ENCODE measurements at regions not wholly inside any gene's neighbourhood (a gene's known extent, or its start where the extent isn't known, plus 50 kb on each side); places are given as distances from the start of the nearest gene placed in this dataset.

GRCh38 chr20:43804781-43805180, 78.0 kb upstream of the GTSF1L start:
- H3K27me3 Mint-ChIP-seq, result no peaks in the 10 kb centered on the region
- H3K4me3 Mint-ChIP-seq, result no peak overlapping the region
- peaks cover 7% of the 10 kb centered on the region for H3K36me3 Mint-ChIP-seq (ENCODE audit: low read depth)
- CTCF ChIA-PET, result no interaction called here
- H3K36me3 ChIP-seq (ENCODE audit: insufficient read depth, low read length), result no peaks in the 10 kb centered on the region
- H3K27me3 ChIP-seq (ENCODE audit: control insufficient read depth in 1 of 2, insufficient read depth in 2 of 2, low read length in 2 of 2), result no peaks in the 10 kb centered on the region
- intact Hi-C loops (cut with DNase I, micrococcal nuclease), result no loop called here
- no peaks in the 10 kb centered on the region for H3K4me1 ChIP-seq (ENCODE audit: insufficient read depth, low read length)
- DNase-seq (no peak), ATAC-seq (ENCODE audit: poor library complexity) (no peak)
- H3K4me1 Mint-ChIP-seq (ENCODE audit: low read depth), result peaks cover 5% of the 10 kb centered on the region
- no peak overlapping the region for H3K27ac ChIP-seq (ENCODE audit: low read depth in 1 of 2, low read length in 2 of 2)
- peaks cover 14% of the 10 kb centered on the region for H3K9me3 Mint-ChIP-seq
- no peak overlapping the region for H3K27ac Mint-ChIP-seq
- no peak overlapping the region for H3K4me3 ChIP-seq (ENCODE audit: low read length)
- TF ChIP-seq CTCF (IDR thresholded peaks at IDR 0.05), result no peak
- POLR2A ChIA-PET, result no interaction called here
- H3K9me3 ChIP-seq (ENCODE audit: control insufficient read depth in 1 of 2, insufficient read depth in 1 of 2, low read length in 2 of 2), result peaks cover 13 to 18% of the 10 kb centered on the region in 2 experiments

- no peak overlapping the region for H3K27ac ChIP-seq (ENCODE audit: low read depth in 1 of 2, low read length in 2 of 2)
- H3K36me3 Mint-ChIP-seq (ENCODE audit: low read depth), result peaks cover 4% of the 10 kb centered on the region
- peaks cover 9% of the 10 kb centered on the region for H3K9me3 Mint-ChIP-seq
- intact Hi-C loops (cut with DNase I, micrococcal nuclease), result no loop called here
- H3K4me1 ChIP-seq (ENCODE audit: insufficient read depth, low read length), result peaks cover 6% of the 10 kb centered on the region
- ChIA-PET CTCF (no interaction called here), POLR2A (no interaction called here)
- no peaks in the 10 kb centered on the region for H3K27me3 Mint-ChIP-seq
- ATAC-seq (ENCODE audit: poor library complexity) (no peak), DNase-seq (no peak)
- peaks cover 6 to 7% of the 10 kb centered on the region in 2 experiments for H3K9me3 ChIP-seq (ENCODE audit: control insufficient read depth in 1 of 2, insufficient read depth in 1 of 2, low read length in 2 of 2)
- H3K27me3 ChIP-seq (ENCODE audit: control insufficient read depth in 1 of 2, insufficient read depth in 2 of 2, low read length in 2 of 2), result no peaks in the 10 kb centered on the region
- no peak for TF ChIP-seq CTCF (IDR thresholded peaks at IDR 0.05)
- H3K36me3 ChIP-seq (ENCODE audit: insufficient read depth, low read length), result no peaks in the 10 kb centered on the region
- H3K27ac Mint-ChIP-seq, result no peak overlapping the region
- no peak overlapping the region for H3K4me3 Mint-ChIP-seq
- no peak overlapping the region for H3K4me3 ChIP-seq (ENCODE audit: low read length)
- H3K4me1 Mint-ChIP-seq (ENCODE audit: low read depth), result peaks cover 20% of the 10 kb centered on the region
Observed at GRCh38 chr20:43803276-43803675, 76.5 kb upstream of the GTSF1L start.

GRCh38 chr20:43800186-43800585, 73.4 kb upstream of the GTSF1L start:
- Histone ChIP-seq H3K27ac (ENCODE audit: low read depth in 1 of 2, low read length in 2 of 2) (no peak overlapping the region), H3K4me3 (ENCODE audit: low read length) (no peak overlapping the region), H3K36me3 (ENCODE audit: insufficient read depth, low read length) (no peaks in the 10 kb centered on the region), H3K9me3 (ENCODE audit: control insufficient read depth in 1 of 2, insufficient read depth in 1 of 2, low read length in 2 of 2) (peaks cover 5% of the 10 kb centered on the region in 2 experiments), H3K4me1 (ENCODE audit: insufficient read depth, low read length) (peaks cover 6% of the 10 kb centered on the region), H3K27me3 (ENCODE audit: control insufficient read depth in 1 of 2, insufficient read depth in 2 of 2, low read length in 2 of 2) (no peaks in the 10 kb centered on the region)
- ATAC-seq (ENCODE audit: poor library complexity) (no peak), DNase-seq (no peak)
- POLR2A ChIA-PET, result no interaction called here
- no peaks in the 10 kb centered on the region for H3K36me3 Mint-ChIP-seq (ENCODE audit: low read depth)
- no peak overlapping the region for H3K4me3 Mint-ChIP-seq
- peaks cover 21% of the 10 kb centered on the region for H3K4me1 Mint-ChIP-seq (ENCODE audit: low read depth)
- CTCF ChIA-PET, result no interaction called here
- no peak overlapping the region for H3K27ac Mint-ChIP-seq
- no peaks in the 10 kb centered on the region for H3K27me3 Mint-ChIP-seq
- TF ChIP-seq CTCF (IDR thresholded peaks at IDR 0.05), result no peak
- H3K9me3 Mint-ChIP-seq, result peaks cover 5% of the 10 kb centered on the region
- intact Hi-C loops (cut with DNase I, micrococcal nuclease), result no loop called here
